K562 (cell line): ENCODE measurements at regions not wholly inside any gene's neighbourhood (a gene's known extent, or its start where the extent isn't known, plus 50 kb on each side); places are given as distances from the start of the nearest gene placed in this dataset.

Experiments used
- ATAC-seq: fragments of 200-7000 bp; cut with Tn5 transposase; 3 replicates; pipeline ENCODE4 v1.9.1; 2020; ENCODE audit warnings: moderate library complexity
- BruUV-seq: library from RNA; stranded (reverse); fragments of 400-500 nt; replicated peaks from 2 replicates; lab custom pipeline; 2021; lab: Mats Ljungman, UMichigan
- CTCF ChIA-PET: fragments of 300-600 bp; formaldehyde crosslinking; extraction: SDS; loops from one replicate; lab custom pipeline; 2021; ENCODE audit warnings: low intra/inter-chr PET ratio; lab: Yijun Ruan, JAX
- POLR2A ChIA-PET: fragments of 300-600, 350-650 bp; sonication (Branson Sonifier 250); formaldehyde crosslinking; extraction: SDS; loops from one replicate; lab custom pipeline; 2021; ENCODE audit warnings: antibody characterized with exemption, inconsistent platforms; lab: Yijun Ruan, JAX
- DNase-seq, 4 experiments: peaks; one replicate each; pipeline versions ENCODE4 v3.0.0 to v3.0.0-alpha.2; 2011 to 2018; ENCODE audit warnings: low spot score in 3 of 4, mixed read lengths in 3 of 4; ENCODE audit errors: extremely low read depth in 1 of 4
- FAIRE-seq: peaks from 2 replicates; lab custom pipeline; 2011; peaks lifted over from hg19 to GRCh38; lab: Jason Lieb, UNC
- H2AFZ ChIP-seq: 2 replicates; pipeline ENCODE4 v1.6.0; 2011; ENCODE audit warnings: low read depth, low read length, control low read depth, inconsistent platforms
- H3K27ac ChIP-seq: fragments of 200-600 bp; 3 replicates; pipeline ENCODE4 v1.8.0; 2011; ENCODE audit warnings: low read depth, mild to moderate bottlenecking, control low read depth, inconsistent platforms, low read length, moderate library complexity, mixed read lengths; ENCODE audit errors: extremely low read depth
- H3K27me3 ChIP-seq, 2 experiments: fragments of 300-600 bp in 1 of 2; 2 replicates in 1 of 2; 3 replicates in 1 of 2; pipeline versions ENCODE4 v1.6.0 to v1.8.0; 2011; ENCODE audit warnings: inconsistent platforms in 2 of 2, low read length in 2 of 2, mild to moderate bottlenecking in 1 of 2, mixed read lengths in 1 of 2, moderate library complexity in 1 of 2; ENCODE audit not compliant: control insufficient read depth in 2 of 2, insufficient read depth in 2 of 2
- H3K36me3 ChIP-seq: fragments of 300-600 bp; 3 replicates; pipeline ENCODE4 v1.8.0; 2011; ENCODE audit warnings: mild to moderate bottlenecking, low read length, inconsistent platforms; ENCODE audit not compliant: control insufficient read depth, insufficient read depth
- H3K4me1 ChIP-seq, 2 experiments: fragments of 200-600 bp in 1 of 2; replicated peaks in 1 of 2; 2 replicates in 1 of 2; 3 replicates in 1 of 2; pipeline versions ENCODE4 v1.5.1 to v1.8.0; 2011; ENCODE audit warnings: inconsistent platforms in 2 of 2, low read length in 2 of 2, mild to moderate bottlenecking in 1 of 2, mixed read lengths in 1 of 2, moderate library complexity in 1 of 2; ENCODE audit not compliant: control insufficient read depth in 2 of 2, insufficient read depth in 2 of 2
- H3K4me2 ChIP-seq: 2 replicates; pipeline ENCODE4 v1.6.1; 2011; ENCODE audit warnings: low read length, control low read depth, inconsistent platforms, mixed read lengths; ENCODE audit not compliant: insufficient read depth
- H3K4me3 ChIP-seq: fragments of 200-600 bp; sonication (generic), shearing (Covaris generic); 2 replicates; pipeline ENCODE4 v1.5.1; 2016; ENCODE audit warnings: control low read depth, inconsistent platforms
- H3K79me2 ChIP-seq: fragments of 200-600 bp; 3 replicates; pipeline ENCODE4 v1.8.0; 2011; ENCODE audit warnings: low read length, inconsistent platforms; ENCODE audit not compliant: control insufficient read depth, insufficient read depth
- H3K9ac ChIP-seq, 2 experiments: 2 replicates each; pipeline versions ENCODE4 v1.6.0 to v1.6.1; 2011; ENCODE audit warnings: low read depth in 2 of 2, low read length in 2 of 2, control low read depth in 1 of 2, inconsistent platforms in 1 of 2, mild to moderate bottlenecking in 1 of 2, mixed read lengths in 1 of 2; ENCODE audit not compliant: insufficient read depth in 1 of 2
- H3K9me1 ChIP-seq: one replicate; pipeline ENCODE4 v1.6.0; 2011; ENCODE audit warnings: inconsistent platforms, mild to moderate bottlenecking, low read length, moderate library complexity; ENCODE audit not compliant: control insufficient read depth, insufficient read depth
- H3K9me3 ChIP-seq: replicated peaks from 2 replicates; pipeline ENCODE4 v1.5.1; 2011; ENCODE audit warnings: low read depth, low read length, inconsistent platforms; ENCODE audit not compliant: control insufficient read depth, insufficient read depth
- H4K20me1 ChIP-seq: replicated peaks from 2 replicates; pipeline ENCODE4 v1.6.1; 2011; ENCODE audit warnings: low read length, inconsistent platforms, mixed read lengths; ENCODE audit not compliant: control insufficient read depth, insufficient read depth
- HNRNPL ChIP-seq: fragments of 200-400 bp; formaldehyde crosslinking; IDR thresholded peaks from 2 replicates; pipeline ENCODE4 v1.6.1; 2017; ENCODE audit warnings: low read depth, mild to moderate bottlenecking, low read length
- WGBS: fragments of 100-300 bp; shearing (Covaris generic); methylation state at CpG from one replicate; pipeline ENCODE4 v1.1.6; 2016; ENCODE audit warnings: low coverage, mixed read lengths; ENCODE audit not compliant: insufficient coverage; ENCODE audit errors: missing lambda C conversion rate; 5-methylcytosine and 5-hydroxymethylcytosine counted together
- in situ Hi-C: fragments of 300-500 bp; cut with MboI; formaldehyde crosslinking; loops from 4 replicates; pipeline ENCODE4 v1.15.0; 2018; ENCODE audit warnings: inconsistent platforms, mixed read lengths
- intact Hi-C: fragments of 100-400 bp; cut with micrococcal nuclease; formaldehyde crosslinking; loops from 2 replicates; pipeline ENCODE4 v1.14.2; 2022
- TF ChIP-seq, protein P1 (sequence below), 2 experiments: fragments of 450-650 bp in 1 of 2; sonication (generic) in 1 of 2; formaldehyde crosslinking in 1 of 2; IDR thresholded peaks; 2 replicates each; pipeline versions ENCODE4 v1.7.1 to v1.9.0; 2016 to 2022; ENCODE audit warnings: inconsistent platforms in 1 of 2, mild to moderate bottlenecking in 1 of 2, missing genetic modification reagents in 1 of 2

GRCh38 chr16:5971106-5971505 is 873.5 kb upstream of the EEF2KMT start:
- H2AFZ ChIP-seq = no peak overlapping the region
- no peak for FAIRE-seq
- 0% methylated on average over 2 of the region's 2 CpGs for WGBS
- no peak for TF ChIP-seq HNRNPL
- TF ChIP-seq, protein P1, sequence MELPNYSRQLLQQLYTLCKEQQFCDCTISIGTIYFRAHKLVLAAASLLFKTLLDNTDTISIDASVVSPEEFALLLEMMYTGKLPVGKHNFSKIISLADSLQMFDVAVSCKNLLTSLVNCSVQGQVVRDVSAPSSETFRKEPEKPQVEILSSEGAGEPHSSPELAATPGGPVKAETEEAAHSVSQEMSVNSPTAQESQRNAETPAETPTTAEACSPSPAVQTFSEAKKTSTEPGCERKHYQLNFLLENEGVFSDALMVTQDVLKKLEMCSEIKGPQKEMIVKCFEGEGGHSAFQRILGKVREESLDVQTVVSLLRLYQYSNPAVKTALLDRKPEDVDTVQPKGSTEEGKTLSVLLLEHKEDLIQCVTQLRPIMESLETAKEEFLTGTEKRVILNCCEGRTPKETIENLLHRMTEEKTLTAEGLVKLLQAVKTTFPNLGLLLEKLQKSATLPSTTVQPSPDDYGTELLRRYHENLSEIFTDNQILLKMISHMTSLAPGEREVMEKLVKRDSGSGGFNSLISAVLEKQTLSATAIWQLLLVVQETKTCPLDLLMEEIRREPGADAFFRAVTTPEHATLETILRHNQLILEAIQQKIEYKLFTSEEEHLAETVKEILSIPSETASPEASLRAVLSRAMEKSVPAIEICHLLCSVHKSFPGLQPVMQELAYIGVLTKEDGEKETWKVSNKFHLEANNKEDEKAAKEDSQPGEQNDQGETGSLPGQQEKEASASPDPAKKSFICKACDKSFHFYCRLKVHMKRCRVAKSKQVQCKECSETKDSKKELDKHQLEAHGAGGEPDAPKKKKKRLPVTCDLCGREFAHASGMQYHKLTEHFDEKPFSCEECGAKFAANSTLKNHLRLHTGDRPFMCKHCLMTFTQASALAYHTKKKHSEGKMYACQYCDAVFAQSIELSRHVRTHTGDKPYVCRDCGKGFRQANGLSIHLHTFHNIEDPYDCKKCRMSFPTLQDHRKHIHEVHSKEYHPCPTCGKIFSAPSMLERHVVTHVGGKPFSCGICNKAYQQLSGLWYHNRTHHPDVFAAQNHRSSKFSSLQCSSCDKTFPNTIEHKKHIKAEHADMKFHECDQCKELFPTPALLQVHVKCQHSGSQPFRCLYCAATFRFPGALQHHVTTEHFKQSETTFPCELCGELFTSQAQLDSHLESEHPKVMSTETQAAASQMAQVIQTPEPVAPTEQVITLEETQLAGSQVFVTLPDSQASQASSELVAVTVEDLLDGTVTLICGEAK (IDR thresholded peaks at IDR 0.05) = peak; percentile 30; the same call in 1 of the 2 replicates
- TF ChIP-seq, protein P1 (CRISPR knock-in tag; IDR thresholded peaks at IDR 0.05) = no peak

More at GRCh38 chr16:5971106-5971505, 873.5 kb upstream of the EEF2KMT start:
- H4K20me1 ChIP-seq = no peaks in the 10 kb centered on the region
- intact Hi-C loops = no loop called here
- no peak overlapping the region for H3K4me2 ChIP-seq
- no peaks in the 10 kb centered on the region for H3K9me1 ChIP-seq
- H3K79me2 ChIP-seq = no peaks in the 10 kb centered on the region
- no peaks in the 10 kb centered on the region for H3K4me1 ChIP-seq
- H3K9ac ChIP-seq = no peak overlapping the region
- H3K4me3 ChIP-seq = no peak overlapping the region
- no peak for DNase-seq
- H3K9me3 ChIP-seq = no peaks in the 10 kb centered on the region
- no peaks in the 10 kb centered on the region for H3K27me3 ChIP-seq
- no peaks in the 10 kb centered on the region for H3K36me3 ChIP-seq
- in situ Hi-C loops = no loop called here
- no peak overlapping the region for H3K27ac ChIP-seq
- BruUV-seq = no TSS peak
- POLR2A ChIA-PET = no interaction called here
- CTCF ChIA-PET = no interaction called here
- no peak for ATAC-seq
